SK-N-SH (cell line): ENCODE measurements at regions not wholly inside any gene's neighbourhood (a gene's known extent, or its start where the extent isn't known, plus 50 kb on each side); places are given as distances from the start of the nearest gene placed in this dataset.

Experiments
- CTCF ChIA-PET: fragments of 300-600, 350-600 bp; formaldehyde crosslinking; extraction: SDS; loops from one replicate; lab custom pipeline; 2021; lab: Yijun Ruan, JAX
- POLR2A ChIA-PET: fragments of 350-600 bp; sonication (Branson Sonifier 250); formaldehyde crosslinking; extraction: SDS; loops from one replicate; lab custom pipeline; 2020; ENCODE audit warnings: antibody characterized with exemption, inconsistent platforms; lab: Yijun Ruan, JAX
- DNase-seq: peaks from one replicate; pipeline ENCODE4 v3.0.0; 2012
- H2AFZ ChIP-seq: fragments of 200-600 bp; sonication (generic); 2 replicates; pipeline ENCODE4 v1.8.1; 2016; ENCODE audit warnings: antibody characterized with exemption, mild to moderate bottlenecking, low read depth
- H3F3A ChIP-seq: fragments of 200-600 bp; sonication (generic); replicated peaks from 2 replicates; pipeline ENCODE3; 2016; ENCODE audit warnings: antibody characterized with exemption, mild to moderate bottlenecking; ENCODE audit not compliant: insufficient read depth
- H3K27ac ChIP-seq, 2 experiments: fragments of 200-500 bp in 1 of 2; fragments of 200-600 bp in 1 of 2; sonication (Bioruptor generic) in 1 of 2; sonication (generic), shearing (Covaris generic) in 1 of 2; 2 replicates each; pipeline versions ENCODE4 v1.5.1 to v1.6.1; 2014 to 2016; ENCODE audit warnings: low read depth in 2 of 2, inconsistent platforms in 1 of 2, low read length in 1 of 2, mild to moderate bottlenecking in 1 of 2, mixed read lengths in 1 of 2
- H3K27me3 ChIP-seq: fragments of 200-600 bp; sonication (generic), shearing (Covaris generic); 2 replicates; pipeline ENCODE4 v1.6.1; 2016; ENCODE audit warnings: mixed run types; ENCODE audit not compliant: insufficient read depth
- H3K36me3 ChIP-seq, 2 experiments: fragments of 200-500 bp in 1 of 2; fragments of 200-600 bp in 1 of 2; sonication (Bioruptor generic) in 1 of 2; sonication (generic) in 1 of 2; replicated peaks in 1 of 2; 2 replicates each; pipeline versions ENCODE3 to v1.5.1; 2014 to 2016; ENCODE audit warnings: low read length in 1 of 2, mild to moderate bottlenecking in 1 of 2; ENCODE audit not compliant: insufficient read depth in 2 of 2, control insufficient read depth in 1 of 2
- H3K4me1 ChIP-seq, 2 experiments: fragments of 200-500 bp in 1 of 2; fragments of 200-600 bp in 1 of 2; sonication (Bioruptor generic) in 1 of 2; sonication (generic), shearing (Covaris generic) in 1 of 2; 2 replicates each; pipeline versions ENCODE4 v1.5.1 to v1.6.1; 2014 to 2016; ENCODE audit warnings: low read depth in 1 of 2, low read length in 1 of 2, mixed run types in 1 of 2; ENCODE audit not compliant: insufficient read depth in 2 of 2, control insufficient read depth in 1 of 2
- H3K4me2 ChIP-seq: fragments of 200-600 bp; sonication (generic), shearing (Covaris generic); 2 replicates; pipeline ENCODE4 v1.6.1; 2017; ENCODE audit warnings: mixed run types
- H3K4me3 ChIP-seq, 2 experiments: fragments of 200-500 bp in 1 of 2; fragments of 200-600 bp in 1 of 2; sonication (Bioruptor generic) in 1 of 2; sonication (generic), shearing (Covaris generic) in 1 of 2; 2 replicates each; pipeline versions ENCODE4 v1.5.1 to v1.8.1; 2014 to 2016; ENCODE audit warnings: low read depth in 2 of 2, inconsistent platforms in 1 of 2, low read length in 1 of 2, mild to moderate bottlenecking in 1 of 2, mixed read lengths in 1 of 2, moderate library complexity in 1 of 2
- H3K79me2 ChIP-seq: fragments of 200-600 bp; sonication (generic); 2 replicates; pipeline ENCODE4 v1.8.1; 2017; ENCODE audit warnings: mild to moderate bottlenecking; ENCODE audit not compliant: insufficient read depth
- H3K9ac ChIP-seq: fragments of 200-600 bp; sonication (generic); 2 replicates; pipeline ENCODE4 v1.6.1; 2017; ENCODE audit warnings: mixed run types
- H3K9me2 ChIP-seq: fragments of 200-600 bp; sonication (generic); 2 replicates; pipeline ENCODE4 v1.6.1; 2017; ENCODE audit warnings: mixed run types
- H3K9me3 ChIP-seq: fragments of 200-600 bp; sonication (generic); 2 replicates; pipeline ENCODE4 v1.6.1; 2017; ENCODE audit warnings: mixed run types, mild to moderate bottlenecking, moderate library complexity
- H4K20me1 ChIP-seq: fragments of 200-600 bp; sonication (generic); 2 replicates; pipeline ENCODE4 v1.6.1; 2017; ENCODE audit warnings: mild to moderate bottlenecking, mixed run types; ENCODE audit not compliant: insufficient read depth
- FOSL2 ChIP-seq: IDR thresholded peaks from 2 replicates; pipeline ENCODE4 v1.4.0; 2012; ENCODE audit warnings: low read depth, mild to moderate bottlenecking, moderate library complexity, borderline replicate concordance
- FOXM1 ChIP-seq: IDR thresholded peaks from 2 replicates; pipeline ENCODE4 v1.4.0; 2012; ENCODE audit warnings: low read depth, mild to moderate bottlenecking
- GABPA ChIP-seq: IDR thresholded peaks from 2 replicates; pipeline ENCODE4 v1.4.0; 2012; ENCODE audit warnings: low read depth, mild to moderate bottlenecking
- JUND ChIP-seq: IDR thresholded peaks from 2 replicates; pipeline ENCODE4 v1.4.0; 2012
- NRF1 ChIP-seq: IDR thresholded peaks from 2 replicates; pipeline ENCODE4 v1.6.1; 2012; ENCODE audit warnings: low read depth, mild to moderate bottlenecking, low read length
- RAD21 ChIP-seq: IDR thresholded peaks from 2 replicates; pipeline ENCODE4 v1.6.1; 2012; ENCODE audit warnings: mild to moderate bottlenecking, low read length
- RFX5 ChIP-seq: IDR thresholded peaks from 2 replicates; pipeline ENCODE4 v1.6.1; 2012; ENCODE audit warnings: mild to moderate bottlenecking, improper control_type of control experiment, low read length
- TCF12 ChIP-seq: IDR thresholded peaks from 2 replicates; pipeline ENCODE4 v1.4.0; 2012
- YY1 ChIP-seq: IDR thresholded peaks from 2 replicates; pipeline ENCODE4 v1.4.0; 2012; ENCODE audit warnings: low read depth, mild to moderate bottlenecking
- ZBTB33 ChIP-seq: IDR thresholded peaks from 2 replicates; pipeline ENCODE4 v1.4.0; 2012; ENCODE audit warnings: low read depth, borderline replicate concordance
- TF ChIP-seq, protein P1 (sequence below): IDR thresholded peaks from 2 replicates; pipeline ENCODE4 v1.6.1; 2012; ENCODE audit warnings: mild to moderate bottlenecking, low read depth, low read length, moderate library complexity
- TF ChIP-seq, protein P2 (sequence below): IDR thresholded peaks from 2 replicates; pipeline ENCODE4; 2012

DNA sequence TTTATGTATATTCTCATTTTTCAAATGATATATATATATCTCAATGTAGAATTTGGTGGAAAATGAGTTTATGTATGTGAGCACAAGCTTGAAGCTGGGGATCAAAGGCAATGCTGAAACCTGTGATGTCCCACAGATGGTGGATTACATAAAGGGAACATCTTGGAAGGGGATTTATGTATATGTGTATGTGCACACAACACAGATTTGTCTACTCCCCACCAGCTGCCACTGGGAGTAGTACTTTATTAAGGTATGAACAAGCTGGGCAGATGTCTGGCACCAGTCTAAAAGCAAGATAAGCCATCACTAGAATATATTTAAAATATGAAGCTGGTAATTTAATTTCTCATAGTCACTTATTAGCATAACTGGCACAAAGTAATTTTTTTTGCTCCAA lies 895.6 kb downstream of the SLC6A15 start:
- Histone ChIP-seq H3K9me3 (peaks cover 5% of the 10 kb centered on the region; the same call in 1 of the 2 replicates), H3K36me3 (no peaks in the 10 kb centered on the region), H3K27ac (no peak overlapping the region), H3K79me2 (no peaks in the 10 kb centered on the region), H3F3A (no peaks in the 10 kb centered on the region), H3K9me2 (no peaks in the 10 kb centered on the region), H3K9ac (no peak overlapping the region), H3K4me3 (no peak overlapping the region), H4K20me1 (no peaks in the 10 kb centered on the region), H3K4me2 (no peak overlapping the region), H2AFZ (no peak overlapping the region), H3K4me1 (no peaks in the 10 kb centered on the region), H3K27me3 (no peaks in the 10 kb centered on the region)
- TF ChIP-seq, protein P1, sequence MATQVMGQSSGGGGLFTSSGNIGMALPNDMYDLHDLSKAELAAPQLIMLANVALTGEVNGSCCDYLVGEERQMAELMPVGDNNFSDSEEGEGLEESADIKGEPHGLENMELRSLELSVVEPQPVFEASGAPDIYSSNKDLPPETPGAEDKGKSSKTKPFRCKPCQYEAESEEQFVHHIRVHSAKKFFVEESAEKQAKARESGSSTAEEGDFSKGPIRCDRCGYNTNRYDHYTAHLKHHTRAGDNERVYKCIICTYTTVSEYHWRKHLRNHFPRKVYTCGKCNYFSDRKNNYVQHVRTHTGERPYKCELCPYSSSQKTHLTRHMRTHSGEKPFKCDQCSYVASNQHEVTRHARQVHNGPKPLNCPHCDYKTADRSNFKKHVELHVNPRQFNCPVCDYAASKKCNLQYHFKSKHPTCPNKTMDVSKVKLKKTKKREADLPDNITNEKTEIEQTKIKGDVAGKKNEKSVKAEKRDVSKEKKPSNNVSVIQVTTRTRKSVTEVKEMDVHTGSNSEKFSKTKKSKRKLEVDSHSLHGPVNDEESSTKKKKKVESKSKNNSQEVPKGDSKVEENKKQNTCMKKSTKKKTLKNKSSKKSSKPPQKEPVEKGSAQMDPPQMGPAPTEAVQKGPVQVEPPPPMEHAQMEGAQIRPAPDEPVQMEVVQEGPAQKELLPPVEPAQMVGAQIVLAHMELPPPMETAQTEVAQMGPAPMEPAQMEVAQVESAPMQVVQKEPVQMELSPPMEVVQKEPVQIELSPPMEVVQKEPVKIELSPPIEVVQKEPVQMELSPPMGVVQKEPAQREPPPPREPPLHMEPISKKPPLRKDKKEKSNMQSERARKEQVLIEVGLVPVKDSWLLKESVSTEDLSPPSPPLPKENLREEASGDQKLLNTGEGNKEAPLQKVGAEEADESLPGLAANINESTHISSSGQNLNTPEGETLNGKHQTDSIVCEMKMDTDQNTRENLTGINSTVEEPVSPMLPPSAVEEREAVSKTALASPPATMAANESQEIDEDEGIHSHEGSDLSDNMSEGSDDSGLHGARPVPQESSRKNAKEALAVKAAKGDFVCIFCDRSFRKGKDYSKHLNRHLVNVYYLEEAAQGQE: no peak
- TF ChIP-seq RFX5 (no peak), FOSL2 (no peak), YY1 (no peak), NRF1 (no peak), ZBTB33 (no peak), GABPA (no peak), FOXM1 (no peak), TCF12 (no peak)
- TF ChIP-seq, protein P2, sequence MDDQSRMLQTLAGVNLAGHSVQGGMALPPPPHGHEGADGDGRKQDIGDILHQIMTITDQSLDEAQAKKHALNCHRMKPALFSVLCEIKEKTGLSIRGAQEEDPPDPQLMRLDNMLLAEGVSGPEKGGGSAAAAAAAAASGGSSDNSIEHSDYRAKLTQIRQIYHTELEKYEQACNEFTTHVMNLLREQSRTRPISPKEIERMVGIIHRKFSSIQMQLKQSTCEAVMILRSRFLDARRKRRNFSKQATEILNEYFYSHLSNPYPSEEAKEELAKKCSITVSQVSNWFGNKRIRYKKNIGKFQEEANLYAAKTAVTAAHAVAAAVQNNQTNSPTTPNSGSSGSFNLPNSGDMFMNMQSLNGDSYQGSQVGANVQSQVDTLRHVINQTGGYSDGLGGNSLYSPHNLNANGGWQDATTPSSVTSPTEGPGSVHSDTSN: no peak
- POLR2A ChIA-PET: no interaction called here
- CTCF ChIA-PET: interaction anchor here (0.7 to 1.1 kb wide), 2 partner anchors 14 to 1332 kb away, joined by 3 read pairs; no protein-coding TSS in a partner anchor
- no peak for DNase-seq

GRCh38 chr12:83997423-83997822 lies 915.2 kb downstream of the SLC6A15 start:
- TF ChIP-seq RAD21 (no peak), JUND (no peak)
- H3K4me1 ChIP-seq: no peaks in the 10 kb centered on the region
- POLR2A ChIA-PET: no interaction called here

More at GRCh38 chr12:83997423-83997822, 915.2 kb downstream of the SLC6A15 start:
- Histone ChIP-seq H3K9me2 (no peaks in the 10 kb centered on the region), H3K9me3 (peaks cover 3% of the 10 kb centered on the region; the same call in 1 of the 2 replicates), H3K9ac (no peak overlapping the region), H3F3A (peaks cover 5% of the 10 kb centered on the region), H3K4me3 (no peak overlapping the region), H3K27ac (no peak overlapping the region), H3K27me3 (no peaks in the 10 kb centered on the region), H3K36me3 (no peaks in the 10 kb centered on the region), H4K20me1 (no peaks in the 10 kb centered on the region), H2AFZ (no peak overlapping the region), H3K4me2 (no peak overlapping the region), H3K79me2 (no peaks in the 10 kb centered on the region)
- DNase-seq: no peak
- CTCF ChIA-PET: interaction anchor here (1.1 kb wide), 1 partner anchor 10 kb away, joined by 4 read pairs; no protein-coding TSS in a partner anchor
